Tibial nerve (tissue), 4 donors: ENCODE measurements at regions not wholly inside any gene's neighbourhood (a gene's known extent, or its start where the extent isn't known, plus 50 kb on each side); places are given as distances from the start of the nearest gene placed in this dataset.

ENCODE experiments used
- DNase-seq, 2 donors: peaks; one replicate each; pipeline ENCODE4 v3.0.0-alpha.2; 2019; ENCODE audit warnings: low spot score in 2 of 2
- H3K27ac ChIP-seq, 4 donors: fragments of 200-600 bp; sonication (generic) in 3 of 4; one replicate each; pipeline ENCODE4 v1.5.1; 2017 to 2019; ENCODE audit warnings: mild to moderate bottlenecking in 1 of 4
- H3K27me3 ChIP-seq, 2 donors: fragments of 200-600 bp; sonication (generic) in 1 of 2; one replicate each; pipeline versions ENCODE4 v1.5.1 to v1.6.0; 2017 to 2019
- H3K36me3 ChIP-seq, 3 donors: fragments of 200-600 bp; sonication (generic); one replicate each; pipeline ENCODE4 v1.5.1; 2018 to 2019
- H3K4me1 ChIP-seq, 4 donors: fragments of 200-600 bp; sonication (generic) in 3 of 4; one replicate each; pipeline ENCODE4 v1.5.1; 2017 to 2019
- H3K4me3 ChIP-seq, 4 donors: fragments of 200-600 bp; sonication (generic) in 3 of 4; one replicate each; pipeline ENCODE4 v1.5.1; 2017 to 2019; ENCODE audit warnings: mild to moderate bottlenecking in 1 of 4, moderate library complexity in 1 of 4
- H3K9me3 ChIP-seq, 4 donors: fragments of 200-600 bp; sonication (generic) in 3 of 4; one replicate each; pipeline ENCODE4 v1.5.1; 2017 to 2019
- EP300 ChIP-seq, 2 donors: sonication (generic); formaldehyde crosslinking; IDR thresholded peaks; one replicate each; pipeline ENCODE4 v1.6.1; 2017; ENCODE audit warnings: antibody characterized with exemption in 2 of 2, mild to moderate bottlenecking in 1 of 2
- POLR2A ChIP-seq, 2 donors: fragments of 450-650 bp; IDR thresholded peaks; one replicate each; pipeline ENCODE4 v1.6.1; 2017; ENCODE audit warnings: antibody characterized with exemption in 2 of 2, mild to moderate bottlenecking in 2 of 2, moderate library complexity in 2 of 2
- WGBS, 2 donors: methylation state at CpG; one replicate each; pipeline ENCODE4 v1.1.5; 2018; 5-methylcytosine and 5-hydroxymethylcytosine counted together
- TF ChIP-seq, protein P1 (sequence below), 5 experiments: fragments of 200-600 bp in 3 of 5; fragments of 450-650 bp in 2 of 5; sonication (generic) in 3 of 5; IDR thresholded peaks; one replicate each; pipeline ENCODE4 v1.5.1; 2016 to 2019; ENCODE audit warnings: antibody characterized with exemption in 5 of 5, mild to moderate bottlenecking in 3 of 5, moderate library complexity in 2 of 5

- TF ChIP-seq EP300 (IDR thresholded peaks at IDR 0.05) = no peak
- no peak for DNase-seq
- Histone ChIP-seq H3K36me3 (no peaks in the 10 kb centered on the region), H3K4me3 (no peak overlapping the region), H3K9me3 (no peaks in the 10 kb centered on the region), H3K27me3 (no peaks in the 10 kb centered on the region), H3K27ac (no peak overlapping the region), H3K4me1 (no peaks in the 10 kb centered on the region)
- 82 to 87% methylated on average over 4 of the region's 4 CpGs for WGBS, 2 donors
Observed at GRCh38 chr11:122046438-122046837, 69.6 kb downstream of the BLID start.

GRCh38 chr11:122045181-122045586, 70.8 kb downstream of the BLID start:
- TF ChIP-seq, protein P1, sequence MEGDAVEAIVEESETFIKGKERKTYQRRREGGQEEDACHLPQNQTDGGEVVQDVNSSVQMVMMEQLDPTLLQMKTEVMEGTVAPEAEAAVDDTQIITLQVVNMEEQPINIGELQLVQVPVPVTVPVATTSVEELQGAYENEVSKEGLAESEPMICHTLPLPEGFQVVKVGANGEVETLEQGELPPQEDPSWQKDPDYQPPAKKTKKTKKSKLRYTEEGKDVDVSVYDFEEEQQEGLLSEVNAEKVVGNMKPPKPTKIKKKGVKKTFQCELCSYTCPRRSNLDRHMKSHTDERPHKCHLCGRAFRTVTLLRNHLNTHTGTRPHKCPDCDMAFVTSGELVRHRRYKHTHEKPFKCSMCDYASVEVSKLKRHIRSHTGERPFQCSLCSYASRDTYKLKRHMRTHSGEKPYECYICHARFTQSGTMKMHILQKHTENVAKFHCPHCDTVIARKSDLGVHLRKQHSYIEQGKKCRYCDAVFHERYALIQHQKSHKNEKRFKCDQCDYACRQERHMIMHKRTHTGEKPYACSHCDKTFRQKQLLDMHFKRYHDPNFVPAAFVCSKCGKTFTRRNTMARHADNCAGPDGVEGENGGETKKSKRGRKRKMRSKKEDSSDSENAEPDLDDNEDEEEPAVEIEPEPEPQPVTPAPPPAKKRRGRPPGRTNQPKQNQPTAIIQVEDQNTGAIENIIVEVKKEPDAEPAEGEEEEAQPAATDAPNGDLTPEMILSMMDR (IDR thresholded peaks at IDR 0.05) = no peak
- TF ChIP-seq EP300 (IDR thresholded peaks at IDR 0.05) (no peak), POLR2A (IDR thresholded peaks at IDR 0.05) (no peak)
- DNase-seq = no peak
- Histone ChIP-seq H3K36me3 (no peaks in the 10 kb centered on the region), H3K27ac (no peak overlapping the region), H3K4me3 (no peak overlapping the region), H3K27me3 (no peaks in the 10 kb centered on the region), H3K4me1 (no peaks in the 10 kb centered on the region), H3K9me3 (no peaks in the 10 kb centered on the region)
- WGBS, 2 donors = 40 to 46% methylated on average over 3 of the region's 3 CpGs

DNA sequence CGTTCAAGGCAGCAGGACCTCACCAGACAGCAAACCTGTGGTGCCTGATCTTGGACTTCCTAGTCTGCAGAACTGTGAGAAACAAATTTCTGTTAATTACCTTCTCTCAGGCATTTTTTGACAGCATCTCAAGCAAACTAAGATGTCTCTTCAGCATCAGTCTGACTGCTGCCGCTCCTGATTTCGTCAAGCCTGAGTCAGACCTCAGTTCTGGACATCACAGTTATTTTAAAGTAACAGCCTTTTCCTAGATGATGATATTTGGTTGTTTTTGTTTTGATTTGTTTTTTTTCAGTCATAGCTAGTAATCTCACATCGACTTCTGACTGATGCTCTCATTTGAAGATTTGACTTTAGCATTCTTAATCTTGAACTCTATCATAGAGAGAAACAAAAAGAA, 71.9 kb downstream of the BLID start:
- Histone ChIP-seq H3K4me3 (no peak overlapping the region), H3K9me3 (no peaks in the 10 kb centered on the region), H3K4me1 (no peaks in the 10 kb centered on the region), H3K27me3 (no peaks in the 10 kb centered on the region), H3K27ac (no peak overlapping the region), H3K36me3 (no peaks in the 10 kb centered on the region)
- no peak for DNase-seq
- WGBS, 2 donors = 59 to 61% methylated on average over 4 of the region's 4 CpGs
- no peak for TF ChIP-seq EP300 (IDR thresholded peaks at IDR 0.05)
- no peak for TF ChIP-seq POLR2A (IDR thresholded peaks at IDR 0.05)
- TF ChIP-seq, protein P1 (IDR thresholded peaks at IDR 0.05) = no peak

GRCh38 chr11:122042981-122043380, 73.0 kb downstream of the BLID start:
- Histone ChIP-seq H3K9me3 (no peaks in the 10 kb centered on the region), H3K4me1 (no peaks in the 10 kb centered on the region), H3K27me3 (no peaks in the 10 kb centered on the region), H3K36me3 (no peaks in the 10 kb centered on the region), H3K4me3 (no peak overlapping the region), H3K27ac (peak overlapping the region in 1 of 4 donors; percentile 32)
- no peak for DNase-seq
- WGBS, 2 donors = 33 to 50% methylated on average over 7 of the region's 7 CpGs
- no peak for TF ChIP-seq POLR2A (IDR thresholded peaks at IDR 0.05)
- TF ChIP-seq EP300 (IDR thresholded peaks at IDR 0.05) = no peak
- TF ChIP-seq, protein P1 (IDR thresholded peaks at IDR 0.05) = no peak

- TF ChIP-seq EP300 (IDR thresholded peaks at IDR 0.05) = no peak
- TF ChIP-seq, protein P1 (IDR thresholded peaks at IDR 0.05) = no peak
- no peak for TF ChIP-seq POLR2A (IDR thresholded peaks at IDR 0.05)
- 11 to 14% methylated on average over 6 of the region's 6 CpGs for WGBS, 2 donors
- Histone ChIP-seq H3K4me3 (peak overlapping the region in 2 of 4 donors; percentile 2 to 13), H3K36me3 (no peaks in the 10 kb centered on the region), H3K9me3 (no peaks in the 10 kb centered on the region), H3K27me3 (no peaks in the 10 kb centered on the region), H3K4me1 (peaks cover 0 to 10% (median 0%) of the 10 kb centered on the region in 4 donors), H3K27ac (peak overlapping the region in 2 of 4 donors; percentile 10 to 59)
- DNase-seq = no peak
Observed at GRCh38 chr11:122040464-122040863, 75.6 kb downstream of the BLID start.

DNA sequence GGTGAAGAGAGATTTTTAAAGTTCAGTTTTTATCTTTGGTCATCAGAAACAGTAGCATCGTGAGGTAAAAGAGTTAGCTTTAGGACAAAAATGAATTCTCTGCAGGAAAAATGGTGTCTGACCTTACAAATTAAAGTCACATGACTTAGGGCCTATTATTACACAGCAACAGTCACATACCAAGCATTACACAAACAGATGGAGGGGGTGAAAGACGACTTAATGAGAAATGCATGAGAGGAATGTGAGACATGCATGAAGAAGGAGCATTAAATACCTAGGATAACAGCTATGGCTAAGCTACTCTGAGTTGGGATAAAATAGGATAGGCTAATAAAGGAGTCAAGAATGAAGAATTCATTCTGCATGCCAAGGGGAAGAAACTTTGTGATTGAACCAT, 77.5 kb downstream of the BLID start:
- H3K36me3 ChIP-seq = no peaks in the 10 kb centered on the region
- 56 to 67% methylated on average over 2 of the region's 2 CpGs for WGBS, 2 donors
- H3K9me3 ChIP-seq = no peaks in the 10 kb centered on the region
- DNase-seq = no peak
- no peak overlapping the region for H3K4me3 ChIP-seq
- peaks cover 0 to 11% (median 0%) of the 10 kb centered on the region in 4 donors for H3K4me1 ChIP-seq
- H3K27me3 ChIP-seq = no peaks in the 10 kb centered on the region
- TF ChIP-seq, protein P1 (IDR thresholded peaks at IDR 0.05) = no peak
- TF ChIP-seq POLR2A (IDR thresholded peaks at IDR 0.05) (no peak), EP300 (IDR thresholded peaks at IDR 0.05) (no peak)
- no peak overlapping the region for H3K27ac ChIP-seq
